B cell (primary cell): ENCODE measurements at regions not wholly inside any gene's neighbourhood (a gene's known extent, or its start where the extent isn't known, plus 50 kb on each side); places are given as distances from the start of the nearest gene placed in this dataset.

ENCODE experiments used
- EZH2 ChIP-seq: IDR thresholded peaks from 2 replicates; pipeline ENCODE4 v1.6.1; 2012; ENCODE audit warnings: borderline replicate concordance, low read depth, mild to moderate bottlenecking, moderate library complexity, low read length; ENCODE audit not compliant: insufficient read depth, poor library complexity, severe bottlenecking
- TF ChIP-seq, protein P1 (sequence below): fragments of 200-600 bp; IDR thresholded peaks from one replicate; pipeline ENCODE4 v1.8.0; 2022; ENCODE audit warnings: antibody characterized with exemption, mild to moderate bottlenecking

DNA sequence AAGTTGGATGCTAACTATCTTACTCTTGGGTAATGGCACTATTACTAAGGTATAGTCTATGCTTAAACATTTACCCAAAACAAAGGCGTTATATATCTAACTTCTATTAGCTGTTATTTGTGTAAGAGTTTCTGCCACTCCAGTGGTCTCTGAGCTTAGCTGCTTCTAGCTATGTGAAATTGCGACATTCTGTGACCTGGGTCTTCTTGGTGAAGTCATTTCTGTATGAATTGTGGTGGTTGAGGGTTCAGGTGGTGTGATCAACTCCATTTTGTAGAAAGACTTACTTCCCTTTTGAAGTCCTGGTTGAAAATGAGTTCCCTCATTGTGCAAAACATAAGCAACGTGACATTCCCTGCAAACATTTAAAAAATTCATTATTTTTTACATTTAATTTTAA lies 221.6 kb downstream of the PIK3C3 start:
- TF ChIP-seq, protein P1, sequence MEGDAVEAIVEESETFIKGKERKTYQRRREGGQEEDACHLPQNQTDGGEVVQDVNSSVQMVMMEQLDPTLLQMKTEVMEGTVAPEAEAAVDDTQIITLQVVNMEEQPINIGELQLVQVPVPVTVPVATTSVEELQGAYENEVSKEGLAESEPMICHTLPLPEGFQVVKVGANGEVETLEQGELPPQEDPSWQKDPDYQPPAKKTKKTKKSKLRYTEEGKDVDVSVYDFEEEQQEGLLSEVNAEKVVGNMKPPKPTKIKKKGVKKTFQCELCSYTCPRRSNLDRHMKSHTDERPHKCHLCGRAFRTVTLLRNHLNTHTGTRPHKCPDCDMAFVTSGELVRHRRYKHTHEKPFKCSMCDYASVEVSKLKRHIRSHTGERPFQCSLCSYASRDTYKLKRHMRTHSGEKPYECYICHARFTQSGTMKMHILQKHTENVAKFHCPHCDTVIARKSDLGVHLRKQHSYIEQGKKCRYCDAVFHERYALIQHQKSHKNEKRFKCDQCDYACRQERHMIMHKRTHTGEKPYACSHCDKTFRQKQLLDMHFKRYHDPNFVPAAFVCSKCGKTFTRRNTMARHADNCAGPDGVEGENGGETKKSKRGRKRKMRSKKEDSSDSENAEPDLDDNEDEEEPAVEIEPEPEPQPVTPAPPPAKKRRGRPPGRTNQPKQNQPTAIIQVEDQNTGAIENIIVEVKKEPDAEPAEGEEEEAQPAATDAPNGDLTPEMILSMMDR: no peak
- no peak for TF ChIP-seq EZH2
